Midbrain (tissue), 1 donor: ENCODE measurements at regions not wholly inside any gene's neighbourhood (a gene's known extent, or its start where the extent isn't known, plus 50 kb on each side); places are given as distances from the start of the nearest gene placed in this dataset.
"Not testable (repeated sequence)": the region's sequence is repeated elsewhere in the genome, so short reads cannot be mapped to it uniquely, and the experiment has no call there.

ENCODE experiments used
- DNase-seq: peaks from one replicate; lab custom pipeline; 2025; lab: John Stamatoyannopoulos, UW

GRCh38 chr1:244297087-244297486 is 154.6 kb downstream of the ADSS2 start:
- no peak for DNase-seq

- no peak for DNase-seq
Measured at GRCh38 chr1:244297616-244298015, 154.1 kb downstream of the ADSS2 start.

- not testable (repeated sequence) for DNase-seq
Measured at GRCh38 chr1:244300029-244300375, 151.7 kb downstream of the ADSS2 start.

- no peak for DNase-seq
Measured at GRCh38 chr1:244301595-244302130, 150.0 kb downstream of the ADSS2 start.

GRCh38 chr1:244302876-244303609 is 148.7 kb downstream of the ADSS2 start:
- no peak for DNase-seq

- no peak for DNase-seq
Measured at GRCh38 chr1:244303610-244303969, 148.1 kb downstream of the ADSS2 start.

GRCh38 chr1:244304156-244304555 is 147.6 kb downstream of the ADSS2 start:
- no peak for DNase-seq

- DNase-seq, result no peak
Measured at GRCh38 chr1:244304656-244305055, 147.1 kb downstream of the ADSS2 start.

GRCh38 chr1:244305776-244306341 is 145.8 kb downstream of the ADSS2 start:
- DNase-seq, result no peak

- DNase-seq, result no peak
Measured at GRCh38 chr1:244306544-244306943, 145.2 kb downstream of the ADSS2 start.

- not testable (repeated sequence) for DNase-seq
Measured at GRCh38 chr1:244309191-244309590, 142.5 kb downstream of the ADSS2 start.

GRCh38 chr1:244311784-244312532 is 139.8 kb downstream of the ADSS2 start:
- peak; percentile 7 for DNase-seq

GRCh38 chr1:244313346-244313745 is 138.4 kb downstream of the ADSS2 start:
- DNase-seq, result no peak

GRCh38 chr1:244314921-244315559 is 136.7 kb downstream of the ADSS2 start:
- DNase-seq, result no peak

- DNase-seq, result no peak
Measured at GRCh38 chr1:244315996-244316395, 135.7 kb downstream of the ADSS2 start.

GRCh38 chr1:244316407-244316806 is 135.3 kb downstream of the ADSS2 start:
- DNase-seq, result no peak

GRCh38 chr1:244316986-244317655 is 134.6 kb downstream of the ADSS2 start:
- DNase-seq, result no peak

- DNase-seq, result no peak
Measured at GRCh38 chr1:244318078-244318477, 133.6 kb downstream of the ADSS2 start.

- no peak for DNase-seq
Measured at GRCh38 chr1:244318512-244318911, 133.2 kb downstream of the ADSS2 start.

- peak; percentile 14 for DNase-seq
Measured at GRCh38 chr1:244319283-244320132, 132.2 kb downstream of the ADSS2 start.

- no peak for DNase-seq
Measured at GRCh38 chr1:244322181-244322580, 129.5 kb downstream of the ADSS2 start.
